Esophagus squamous epithelium (tissue), 5 donors: ENCODE measurements at regions not wholly inside any gene's neighbourhood (a gene's known extent, or its start where the extent isn't known, plus 50 kb on each side); places are given as distances from the start of the nearest gene placed in this dataset.
"Not testable (repeated sequence)": the region's sequence is repeated elsewhere in the genome, so short reads cannot be mapped to it uniquely, and the experiment has no call there.

ENCODE experiments used
- DNase-seq: peaks from one replicate; lab custom pipeline; 2025; lab: John Stamatoyannopoulos, UW
- H3K27ac ChIP-seq, 4 donors: fragments of 200-600 bp; sonication (generic); one replicate each; pipeline ENCODE4 v1.5.1; 2016 to 2019; ENCODE audit warnings: mild to moderate bottlenecking in 1 of 4
- H3K27me3 ChIP-seq, 4 donors: fragments of 200-600 bp; sonication (generic); 1 replicate in 3 of 4; 2 replicates in 1 of 4; pipeline versions ENCODE4 v1.5.1 to v1.6.0; 2017 to 2021; ENCODE audit warnings: antibody characterized with exemption in 1 of 4
- H3K36me3 ChIP-seq, 3 donors: fragments of 200-600 bp; sonication (generic); one replicate each; pipeline ENCODE4 v1.5.1; 2016 to 2019
- H3K4me1 ChIP-seq, 3 donors: fragments of 200-600 bp; sonication (generic); one replicate each; pipeline ENCODE4 v1.5.1; 2017 to 2019
- H3K4me3 ChIP-seq, 4 donors: fragments of 200-600 bp; sonication (generic); 1 replicate in 3 of 4; 2 replicates in 1 of 4; pipeline ENCODE4 v1.5.1; 2016 to 2019; ENCODE audit warnings: mild to moderate bottlenecking in 2 of 4, moderate library complexity in 1 of 4
- H3K9me3 ChIP-seq, 3 donors: fragments of 200-600 bp; sonication (generic); one replicate each; pipeline ENCODE4 v1.5.1; 2016 to 2019
- CTCF ChIP-seq, 6 experiments: fragments of 450-650 bp in 4 of 6; fragments of 200-600 bp in 2 of 6; sonication (generic) in 2 of 6; IDR thresholded peaks; one replicate each; pipeline ENCODE4 v1.5.1; 2016 to 2019; ENCODE audit warnings: antibody characterized with exemption in 6 of 6, mild to moderate bottlenecking in 4 of 6, moderate library complexity in 4 of 6
- POLR2A ChIP-seq, 4 donors: fragments of 450-650 bp; IDR thresholded peaks; one replicate each; pipeline ENCODE4 v1.6.1; 2017; ENCODE audit warnings: antibody characterized with exemption in 4 of 4, mild to moderate bottlenecking in 4 of 4, moderate library complexity in 3 of 4
- whole genome bisulfite sequencing, 2 donors: methylation state at CpG; one replicate each; pipeline ENCODE4 v1.1.5; 2018; 5-methylcytosine and 5-hydroxymethylcytosine counted together
- intact Hi-C: fragments of 100-400 bp; cut with DNase I; formaldehyde crosslinking; loops from one replicate; pipeline ENCODE4 v1.15.0; 2022
- donor health status: DM: yes; HTN: yes; CAD: no.

DNA sequence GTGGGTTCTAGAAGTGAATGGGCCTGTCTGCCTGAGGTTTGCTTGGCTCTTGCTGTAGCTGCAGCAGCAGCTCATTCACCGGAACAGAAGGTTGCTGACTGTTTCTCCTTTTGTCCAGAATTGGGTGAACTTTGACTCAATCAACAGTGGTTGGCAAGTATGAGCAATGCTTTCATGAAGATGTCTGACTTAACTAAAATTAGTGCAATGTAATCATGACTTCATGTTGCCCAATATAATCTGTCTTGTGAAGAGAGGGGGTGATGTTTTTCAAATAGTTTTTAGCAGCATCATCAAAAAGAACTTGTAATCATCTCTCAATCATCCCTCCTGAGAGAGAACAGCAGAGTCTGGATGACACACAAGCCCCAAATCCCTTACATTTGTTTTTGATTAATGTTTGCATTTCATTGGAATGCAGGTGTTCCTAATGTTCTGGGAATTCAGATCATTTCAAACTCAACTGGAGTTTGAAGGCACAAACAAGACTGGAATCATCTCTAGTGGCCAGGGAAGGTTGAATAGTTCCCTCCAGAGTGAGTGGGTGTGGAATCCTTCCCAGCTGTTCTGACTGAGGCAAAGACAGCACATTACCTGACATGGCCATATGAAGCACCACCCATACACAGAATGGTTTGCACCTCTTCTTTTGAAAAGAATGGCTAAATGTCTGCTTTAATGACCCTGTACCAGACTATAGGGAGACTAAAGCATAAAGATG is 82.9 kb downstream of the HLX start:
- DNase-seq, result no peak
- 13 to 22% methylated on average over 1 of the region's 1 CpG for WGBS, 2 donors

GRCh38 chr1:220966041-220966440 is 86.8 kb downstream of the HLX start:
- 54 to 65% methylated on average over 3 of the region's 3 CpGs for WGBS, 2 donors
- H3K4me3 ChIP-seq, result no peak overlapping the region
- H3K27ac ChIP-seq, result no peak overlapping the region
- H3K36me3 ChIP-seq, result no peaks in the 10 kb centered on the region
- TF ChIP-seq CTCF (IDR thresholded peaks at IDR 0.05), result no peak
- no peak for TF ChIP-seq POLR2A (IDR thresholded peaks at IDR 0.05)
- H3K27me3 ChIP-seq, result no peaks in the 10 kb centered on the region
- no peaks in the 10 kb centered on the region for H3K4me1 ChIP-seq
- intact Hi-C loops, result no loop called here
- DNase-seq, result no peak
- peaks cover 0 to 7% (median 0%) of the 10 kb centered on the region in 3 donors for H3K9me3 ChIP-seq

More for the DNA sequence above, 82.9 kb downstream of the HLX start:
- intact Hi-C loops, result no loop called here
- Histone ChIP-seq H3K9me3 (peaks cover 0 to 7% (median 0%) of the 10 kb centered on the region in 3 donors), H3K4me1 (no peaks in the 10 kb centered on the region), H3K27ac (no peak overlapping the region), H3K27me3 (no peaks in the 10 kb centered on the region), H3K4me3 (no peak overlapping the region), H3K36me3 (no peaks in the 10 kb centered on the region)
- TF ChIP-seq POLR2A (IDR thresholded peaks at IDR 0.05) (no peak), CTCF (IDR thresholded peaks at IDR 0.05) (no peak)

- DNase-seq, result no peak
- TF ChIP-seq CTCF (IDR thresholded peaks at IDR 0.05) (no peak), POLR2A (IDR thresholded peaks at IDR 0.05) (no peak)
- Histone ChIP-seq H3K27me3 (no peaks in the 10 kb centered on the region), H3K36me3 (no peaks in the 10 kb centered on the region), H3K4me1 (no peaks in the 10 kb centered on the region), H3K9me3 (peaks cover 0 to 7% (median 0%) of the 10 kb centered on the region in 3 donors), H3K4me3 (no peak overlapping the region), H3K27ac (no peak overlapping the region)
- intact Hi-C loops, result no loop called here
Measured at GRCh38 chr1:220966473-220966872, 87.2 kb downstream of the HLX start.

- H3K4me3 ChIP-seq, result no peak overlapping the region
- H3K27me3 ChIP-seq, result no peaks in the 10 kb centered on the region
- DNase-seq, result no peak
- no peak overlapping the region for H3K27ac ChIP-seq
- TF ChIP-seq POLR2A (IDR thresholded peaks at IDR 0.05) (no peak), CTCF (IDR thresholded peaks at IDR 0.05) (no peak)
- H3K36me3 ChIP-seq, result no peaks in the 10 kb centered on the region
- intact Hi-C loops, result no loop called here
- peaks cover 0 to 7% (median 0%) of the 10 kb centered on the region in 3 donors for H3K9me3 ChIP-seq
- 59 to 79% methylated on average over 7 to 8 of the region's 8 CpGs for WGBS, 2 donors
- H3K4me1 ChIP-seq, result no peaks in the 10 kb centered on the region
Measured at GRCh38 chr1:220966881-220967611, 87.8 kb downstream of the HLX start.

DNA sequence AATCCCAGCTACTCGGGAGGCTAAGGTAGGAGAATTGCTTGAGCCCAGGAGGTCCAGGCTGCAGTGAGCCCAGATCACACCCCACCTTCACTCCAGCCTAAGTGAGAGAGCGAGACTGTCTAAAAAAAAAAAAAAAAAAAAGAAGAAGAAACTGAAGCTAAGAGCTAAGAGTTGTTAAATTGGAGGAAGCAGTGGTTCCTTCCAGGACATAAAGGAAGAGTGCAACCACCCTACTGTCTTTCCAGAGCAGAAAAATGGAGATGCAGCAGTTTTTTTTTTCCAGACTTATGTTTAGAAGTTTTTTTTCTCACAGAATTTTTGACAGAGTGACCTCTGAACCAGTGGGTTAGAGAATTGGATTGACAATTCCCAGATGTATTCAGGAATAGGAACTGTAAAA is 88.7 kb downstream of the HLX start:
- H3K4me1 ChIP-seq, result no peaks in the 10 kb centered on the region
- H3K27ac ChIP-seq, result no peak overlapping the region
- no peak overlapping the region for H3K4me3 ChIP-seq
- no peaks in the 10 kb centered on the region for H3K27me3 ChIP-seq
- no peak for TF ChIP-seq POLR2A (IDR thresholded peaks at IDR 0.05)
- no peak for TF ChIP-seq CTCF (IDR thresholded peaks at IDR 0.05)
- 80 to 90% methylated on average over 1 to 2 of the region's 2 CpGs for WGBS, 2 donors
- no peak for DNase-seq
- H3K9me3 ChIP-seq, result peaks cover 0 to 7% (median 0%) of the 10 kb centered on the region in 3 donors
- no peaks in the 10 kb centered on the region for H3K36me3 ChIP-seq
- intact Hi-C loops, result no loop called here

DNA sequence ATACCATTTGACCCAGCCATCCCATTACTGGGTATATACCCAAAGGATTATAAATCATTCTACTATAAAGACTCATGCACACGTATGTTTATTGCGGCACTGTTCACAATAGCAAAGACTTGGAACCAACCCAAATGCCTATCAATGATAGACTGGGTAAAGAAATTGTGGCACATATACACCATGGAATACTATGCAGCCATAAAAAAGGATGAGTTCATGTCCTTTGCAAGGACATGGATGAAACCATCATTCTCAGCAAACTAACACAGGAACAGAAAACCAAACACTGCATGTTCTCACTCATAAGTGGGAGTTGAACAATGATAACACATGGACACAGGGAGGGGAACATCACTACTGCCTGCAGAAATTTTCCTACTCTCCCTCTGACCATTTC is 90.0 kb downstream of the HLX start:
- intact Hi-C loops, H3K9me3 ChIP-seq, H3K4me1 ChIP-seq, H3K27ac ChIP-seq, DNase-seq, H3K36me3 ChIP-seq, H3K4me3 ChIP-seq, H3K27me3 ChIP-seq: not testable (repeated sequence)
- 93 to 96% methylated on average over 2 of the region's 2 CpGs for WGBS, 2 donors
